DOHH2 (cell line): ENCODE measurements at regions not wholly inside any gene's neighbourhood (a gene's known extent, or its start where the extent isn't known, plus 50 kb on each side); places are given as distances from the start of the nearest gene placed in this dataset.

Source experiments
- CTCF ChIP-seq: fragments of 200-600 bp; sonication (generic); IDR thresholded peaks from one replicate; pipeline ENCODE4 v1.5.1; 2014; ENCODE audit warnings: antibody characterized with exemption, mild to moderate bottlenecking, low read depth, low read length; ENCODE audit not compliant: poor library complexity, severe bottlenecking
- EZH2phosphoT487 ChIP-seq: fragments of 200-600 bp; sonication (generic); IDR thresholded peaks from 2 replicates; pipeline ENCODE4 v1.6.1; 2017; ENCODE audit warnings: borderline replicate concordance, mild to moderate bottlenecking, antibody characterized with exemption, low read length, moderate library complexity, mixed read lengths

GRCh38 chr12:92070054-92070863, 75.4 kb downstream of the BTG1 start:
- TF ChIP-seq CTCF: no peak
- TF ChIP-seq EZH2phosphoT487: no peak
